SU-DHL-6 (cell line): ENCODE measurements at regions not wholly inside any gene's neighbourhood (a gene's known extent, or its start where the extent isn't known, plus 50 kb on each side); places are given as distances from the start of the nearest gene placed in this dataset.
"Not testable (repeated sequence)": the region's sequence is repeated elsewhere in the genome, so short reads cannot be mapped to it uniquely, and the experiment has no call there.

Experiments used
- CTCF ChIP-seq: fragments of 200-600 bp; sonication (generic); IDR thresholded peaks from one replicate; pipeline ENCODE4 v1.5.1; 2017; ENCODE audit warnings: antibody characterized with exemption, mild to moderate bottlenecking, low read length, moderate library complexity; ENCODE audit not compliant: insufficient read depth, poor library complexity, severe bottlenecking
- EZH2phosphoT487 ChIP-seq: fragments of 200-600 bp; sonication (generic), shearing (Covaris generic); conservative IDR thresholded peaks from 2 replicates; pipeline ENCODE4 v1.6.1; 2018; ENCODE audit warnings: mild to moderate bottlenecking, antibody characterized with exemption, low read length, moderate library complexity, mixed read lengths

GRCh38 chr2:90004553-90004952 lies 1313.1 kb downstream of the RPIA start:
- not testable (repeated sequence) for TF ChIP-seq CTCF, EZH2phosphoT487
